Activated T-helper 17 cell treated with anti-CD3 and anti-CD28 coated beads, Interleukin-2, amount 50 U/mL, for 72 hours (primary cell): ENCODE measurements at regions not wholly inside any gene's neighbourhood (a gene's known extent, or its start where the extent isn't known, plus 50 kb on each side); places are given as distances from the start of the nearest gene placed in this dataset.

Experiments
- ATAC-seq: fragments of 150-1000 bp; cut with Tn5 transposase; replicated peaks from 2 replicates; pipeline ENCODE4 v1.10.0; 2021; ENCODE audit warnings: mild to moderate bottlenecking, moderate library complexity
- H3K27ac Mint-ChIP-seq: one replicate; pipeline ENCODE4 v1.8.0; 2022; ENCODE audit warnings: mixed read lengths
- H3K27me3 Mint-ChIP-seq: one replicate; pipeline ENCODE4 v1.8.0; 2022; ENCODE audit warnings: mixed read lengths
- H3K36me3 Mint-ChIP-seq: one replicate; pipeline ENCODE4 v1.8.0; 2022; ENCODE audit warnings: low read depth, mild to moderate bottlenecking, mixed read lengths
- H3K4me1 Mint-ChIP-seq: one replicate; pipeline ENCODE4 v1.8.0; 2022; ENCODE audit warnings: mixed read lengths
- H3K4me3 Mint-ChIP-seq: one replicate; pipeline ENCODE4 v1.8.0; 2022; ENCODE audit warnings: mild to moderate bottlenecking, mixed read lengths
- H3K9me3 Mint-ChIP-seq: one replicate; pipeline ENCODE4 v1.8.0; 2022; ENCODE audit warnings: mixed read lengths

GRCh38 chr11:69400771-69401590 lies 80.5 kb upstream of the LINC01488 start:
- no peaks in the 10 kb centered on the region for H3K36me3 Mint-ChIP-seq
- no peak overlapping the region for H3K4me3 Mint-ChIP-seq
- peaks cover 7% of the 10 kb centered on the region for H3K9me3 Mint-ChIP-seq
- H3K27me3 Mint-ChIP-seq: no peaks in the 10 kb centered on the region
- no peak for ATAC-seq
- H3K4me1 Mint-ChIP-seq: no peaks in the 10 kb centered on the region
- no peak overlapping the region for H3K27ac Mint-ChIP-seq

DNA sequence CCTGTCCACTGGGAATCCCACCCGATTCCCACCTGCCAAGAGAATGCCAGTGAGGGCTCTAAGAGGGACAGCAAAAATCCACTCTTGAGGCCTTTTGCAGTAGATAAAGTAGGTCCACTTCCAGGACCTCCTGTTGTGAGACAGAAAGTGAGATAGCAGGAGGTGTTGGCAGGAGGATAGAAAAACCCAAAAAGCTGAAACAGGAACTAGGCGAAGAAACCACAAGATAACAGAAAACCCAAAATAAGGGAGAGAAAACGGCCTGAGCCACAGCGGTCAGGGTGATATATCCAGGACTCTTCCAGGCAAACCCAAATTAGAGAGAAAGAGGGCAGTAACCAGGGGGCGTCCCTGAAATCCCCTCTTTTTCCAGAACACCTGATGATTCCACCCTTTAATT lies 79.7 kb upstream of the LINC01488 start:
- Mint-ChIP-seq H3K4me1 (no peaks in the 10 kb centered on the region), H3K27ac (no peak overlapping the region), H3K36me3 (no peaks in the 10 kb centered on the region), H3K27me3 (no peaks in the 10 kb centered on the region), H3K9me3 (peaks cover 7% of the 10 kb centered on the region), H3K4me3 (no peak overlapping the region)
- ATAC-seq: no peak

- ATAC-seq: no peak
- H3K27me3 Mint-ChIP-seq: no peaks in the 10 kb centered on the region
- H3K4me3 Mint-ChIP-seq: no peak overlapping the region
- H3K36me3 Mint-ChIP-seq: no peaks in the 10 kb centered on the region
- no peaks in the 10 kb centered on the region for H3K4me1 Mint-ChIP-seq
- H3K9me3 Mint-ChIP-seq: peaks cover 7% of the 10 kb centered on the region
- H3K27ac Mint-ChIP-seq: no peak overlapping the region
These were observed 79.1 kb upstream of the LINC01488 start for GRCh38 chr11:69402251-69402887.

GRCh38 chr11:69403556-69404215 lies 77.8 kb upstream of the LINC01488 start:
- no peaks in the 10 kb centered on the region for H3K36me3 Mint-ChIP-seq
- no peak overlapping the region for H3K27ac Mint-ChIP-seq
- H3K27me3 Mint-ChIP-seq: peaks cover 4% of the 10 kb centered on the region
- H3K9me3 Mint-ChIP-seq: peaks cover 7% of the 10 kb centered on the region
- no peak for ATAC-seq
- no peaks in the 10 kb centered on the region for H3K4me1 Mint-ChIP-seq
- no peak overlapping the region for H3K4me3 Mint-ChIP-seq

GRCh38 chr11:69406060-69406459 lies 75.4 kb upstream of the LINC01488 start:
- no peak overlapping the region for H3K27ac Mint-ChIP-seq
- H3K36me3 Mint-ChIP-seq: no peaks in the 10 kb centered on the region
- ATAC-seq: no peak
- no peak overlapping the region for H3K4me3 Mint-ChIP-seq
- H3K27me3 Mint-ChIP-seq: peaks cover 7% of the 10 kb centered on the region
- peaks cover 7% of the 10 kb centered on the region for H3K9me3 Mint-ChIP-seq
- H3K4me1 Mint-ChIP-seq: peaks cover 4% of the 10 kb centered on the region

DNA sequence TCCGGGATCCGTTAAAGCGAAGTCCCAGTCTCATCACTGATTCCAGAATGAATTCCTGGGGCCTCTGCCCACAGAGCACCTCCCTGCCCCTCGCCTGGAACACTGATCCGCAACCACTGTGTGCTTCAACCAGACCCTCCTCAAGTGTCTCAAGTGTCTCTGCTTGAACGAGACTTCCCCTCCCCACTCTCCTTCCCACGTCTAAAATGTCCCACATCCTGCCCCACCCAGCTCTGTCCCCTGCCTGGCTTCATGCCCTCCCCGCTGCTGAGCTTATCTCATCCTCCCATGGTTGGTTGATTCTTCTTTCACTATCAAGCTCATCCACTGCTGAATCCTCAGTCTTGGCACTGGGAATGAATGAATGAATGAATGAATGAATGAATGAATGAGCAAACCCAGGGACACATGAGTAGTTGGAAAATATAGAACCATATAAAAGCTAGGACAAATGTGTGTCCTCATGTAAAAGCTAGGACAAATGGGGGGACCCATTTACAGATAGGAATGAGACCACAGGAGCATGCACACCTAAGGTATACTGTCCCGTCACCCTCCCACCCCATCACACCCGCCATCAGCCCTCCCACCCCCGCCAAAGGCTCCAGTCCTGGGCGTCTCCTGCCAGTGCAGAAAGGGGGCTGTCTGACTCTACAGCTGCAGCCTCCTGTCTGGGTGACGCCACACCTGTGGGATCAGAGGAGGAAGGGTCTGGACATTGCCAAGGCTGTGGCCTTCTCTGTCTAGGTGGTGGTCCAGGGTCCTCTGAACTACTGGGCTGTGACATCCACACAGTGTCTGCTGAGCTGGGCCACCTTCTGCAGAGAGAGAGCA lies 71.4 kb upstream of the LINC01488 start:
- Mint-ChIP-seq H3K4me1 (peaks cover 4% of the 10 kb centered on the region), H3K36me3 (no peaks in the 10 kb centered on the region), H3K9me3 (no peaks in the 10 kb centered on the region), H3K27ac (no peak overlapping the region), H3K4me3 (no peak overlapping the region), H3K27me3 (peaks cover 7% of the 10 kb centered on the region)
- ATAC-seq: no peak

GRCh38 chr11:69411257-69411924 lies 70.1 kb upstream of the LINC01488 start:
- ATAC-seq: peak; percentile 91

GRCh38 chr11:69413015-69413801 lies 68.3 kb upstream of the LINC01488 start:
- Mint-ChIP-seq H3K9me3 (no peaks in the 10 kb centered on the region), H3K27me3 (peaks cover 7% of the 10 kb centered on the region), H3K4me3 (no peak overlapping the region), H3K27ac (no peak overlapping the region), H3K36me3 (no peaks in the 10 kb centered on the region), H3K4me1 (peaks cover 4% of the 10 kb centered on the region)
- no peak for ATAC-seq

More at GRCh38 chr11:69411257-69411924, 70.1 kb upstream of the LINC01488 start:
- Mint-ChIP-seq H3K4me1 (peaks cover 4% of the 10 kb centered on the region), H3K27me3 (peaks cover 7% of the 10 kb centered on the region), H3K4me3 (no peak overlapping the region), H3K36me3 (no peaks in the 10 kb centered on the region), H3K9me3 (no peaks in the 10 kb centered on the region), H3K27ac (no peak overlapping the region)

DNA sequence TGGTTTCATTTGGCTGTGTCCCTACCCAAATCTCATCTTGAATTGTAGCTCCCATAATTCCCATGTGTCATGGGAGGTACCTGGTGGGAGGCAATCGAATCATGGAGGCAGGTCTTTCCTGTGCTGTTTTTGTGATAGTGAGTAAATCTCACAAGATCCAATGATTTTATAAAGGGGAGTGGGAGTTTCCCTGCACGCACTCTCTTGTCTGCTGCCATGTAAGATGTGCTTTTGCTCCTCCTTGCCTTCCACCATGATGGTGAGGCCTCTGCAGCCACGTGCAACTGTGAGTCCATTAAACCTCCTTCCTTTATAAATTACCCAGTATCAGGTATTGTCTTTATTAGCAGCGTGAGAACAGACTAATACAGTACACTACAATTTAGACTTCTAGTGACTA lies 67.5 kb upstream of the LINC01488 start:
- Mint-ChIP-seq H3K4me1 (peaks cover 4% of the 10 kb centered on the region), H3K4me3 (no peak overlapping the region), H3K36me3 (no peaks in the 10 kb centered on the region), H3K27ac (no peak overlapping the region), H3K9me3 (no peaks in the 10 kb centered on the region), H3K27me3 (peaks cover 3% of the 10 kb centered on the region)
- no peak for ATAC-seq

DNA sequence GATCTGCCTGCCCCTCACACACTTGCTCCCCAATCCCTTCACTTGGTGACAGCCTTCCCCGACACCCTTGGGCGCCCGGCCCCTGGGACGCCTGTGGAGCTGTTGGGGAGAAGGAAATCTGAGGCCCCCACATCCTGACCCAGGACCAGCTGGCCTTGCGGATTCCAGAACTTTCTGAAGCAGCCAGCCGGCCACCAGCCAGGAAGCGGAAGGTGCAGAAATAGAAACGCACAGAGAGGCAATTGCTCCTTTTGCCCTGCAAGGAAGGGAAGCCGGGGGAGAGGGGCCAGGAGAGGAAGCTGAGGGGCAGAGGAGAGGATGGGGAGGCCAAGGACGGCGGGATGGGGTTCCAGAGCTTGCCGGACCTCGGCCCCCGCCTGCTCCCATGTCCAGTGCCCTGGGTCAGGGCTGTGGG lies 66.7 kb upstream of the LINC01488 start:
- H3K4me3 Mint-ChIP-seq: no peak overlapping the region
- no peak overlapping the region for H3K27ac Mint-ChIP-seq
- H3K27me3 Mint-ChIP-seq: peaks cover 3% of the 10 kb centered on the region
- no peaks in the 10 kb centered on the region for H3K36me3 Mint-ChIP-seq
- no peaks in the 10 kb centered on the region for H3K9me3 Mint-ChIP-seq
- no peak for ATAC-seq
- peaks cover 4% of the 10 kb centered on the region for H3K4me1 Mint-ChIP-seq

- Mint-ChIP-seq H3K9me3 (no peaks in the 10 kb centered on the region), H3K36me3 (no peaks in the 10 kb centered on the region), H3K27ac (no peak overlapping the region), H3K27me3 (no peaks in the 10 kb centered on the region), H3K4me1 (no peaks in the 10 kb centered on the region), H3K4me3 (no peak overlapping the region)
- ATAC-seq: no peak
These were observed 65.9 kb upstream of the LINC01488 start for GRCh38 chr11:69415411-69416142.

DNA sequence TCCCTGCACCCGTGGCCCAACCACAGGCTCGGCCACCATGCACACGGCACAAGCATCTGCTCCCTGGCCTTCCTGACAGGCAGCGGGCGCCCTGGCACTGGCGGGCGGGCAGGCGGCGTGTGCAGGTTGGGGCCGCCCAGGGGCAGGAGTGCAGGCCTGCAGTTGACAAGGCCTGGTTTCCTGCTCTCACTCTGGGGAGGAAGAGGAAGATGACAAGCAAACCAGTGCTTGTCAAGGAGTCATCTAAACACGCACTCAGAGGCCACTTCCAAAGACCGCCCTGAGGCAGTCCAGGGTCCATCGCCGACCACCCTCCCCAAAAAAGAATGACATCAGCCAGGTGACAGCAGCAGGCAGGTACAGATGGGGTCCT lies 65.3 kb upstream of the LINC01488 start:
- no peaks in the 10 kb centered on the region for H3K36me3 Mint-ChIP-seq
- no peaks in the 10 kb centered on the region for H3K27me3 Mint-ChIP-seq
- no peaks in the 10 kb centered on the region for H3K4me1 Mint-ChIP-seq
- no peaks in the 10 kb centered on the region for H3K9me3 Mint-ChIP-seq
- no peak for ATAC-seq
- no peak overlapping the region for H3K4me3 Mint-ChIP-seq
- no peak overlapping the region for H3K27ac Mint-ChIP-seq
